Stimulated activated CD8-positive, alpha-beta memory T cell treated with anti-CD3 and anti-CD28 coated beads, Interleukin-15, amount 100 ng/mL, for 48 hours (primary cell): ENCODE measurements at regions not wholly inside any gene's neighbourhood (a gene's known extent, or its start where the extent isn't known, plus 50 kb on each side); places are given as distances from the start of the nearest gene placed in this dataset.

Experiments
- DNase-seq, 2 donors: peaks; one replicate each; pipeline ENCODE4 v3.0.0-alpha.2; 2020; ENCODE audit warnings: low read depth in 2 of 2

DNA sequence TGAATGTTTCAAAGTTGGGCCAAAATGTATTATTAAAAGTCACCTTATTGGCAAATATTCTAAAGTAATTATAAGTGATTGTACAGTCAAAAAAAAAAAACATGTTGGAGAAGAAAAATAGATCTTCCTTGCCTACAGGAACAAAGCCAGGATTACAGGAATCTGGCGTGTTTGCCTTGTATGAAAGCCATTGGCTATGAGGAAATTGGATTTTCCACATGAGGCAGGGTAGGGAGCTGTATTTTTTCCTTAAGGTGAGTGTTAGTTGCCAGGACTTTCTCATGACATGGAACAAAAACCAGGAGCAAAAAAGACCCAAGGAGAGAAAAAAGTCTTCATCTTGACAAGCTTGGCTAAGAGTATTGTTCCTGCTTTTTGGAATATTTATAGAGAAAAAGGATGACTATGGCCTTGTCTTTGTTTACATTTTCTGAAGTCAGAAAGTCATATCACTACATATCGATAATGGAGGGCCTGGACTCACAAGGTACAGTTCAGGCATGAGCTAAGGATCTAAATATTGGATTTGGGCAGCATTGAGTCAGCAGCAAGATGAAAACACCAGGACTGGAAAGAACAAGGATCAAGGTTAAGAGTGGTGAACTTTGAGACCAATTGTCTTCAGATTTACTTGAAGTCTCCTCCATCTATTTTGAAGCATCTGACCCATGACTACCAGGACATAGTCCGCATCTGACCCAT lies 68.4 kb upstream of the FLRT2 start:
- no peak for DNase-seq

DNA sequence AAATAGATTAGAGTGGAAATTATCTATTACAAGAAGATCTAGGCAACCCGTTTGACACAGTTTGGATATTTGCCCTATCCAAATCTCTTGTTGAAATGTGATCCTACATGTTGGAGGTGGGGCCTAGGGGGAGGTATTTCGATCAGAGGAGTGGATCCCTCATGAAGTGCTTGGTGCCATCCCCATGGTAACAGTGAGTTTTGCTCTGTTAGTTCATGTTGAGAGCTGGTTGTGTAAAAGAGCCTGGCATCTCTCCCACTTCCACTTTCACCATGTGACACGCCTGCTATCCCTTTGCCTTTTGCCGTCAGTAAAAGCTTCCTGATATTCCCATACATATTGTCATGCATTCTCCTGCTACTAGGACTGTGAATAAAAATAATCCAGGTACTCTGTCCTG lies 66.4 kb upstream of the FLRT2 start:
- DNase-seq: no peak

DNA sequence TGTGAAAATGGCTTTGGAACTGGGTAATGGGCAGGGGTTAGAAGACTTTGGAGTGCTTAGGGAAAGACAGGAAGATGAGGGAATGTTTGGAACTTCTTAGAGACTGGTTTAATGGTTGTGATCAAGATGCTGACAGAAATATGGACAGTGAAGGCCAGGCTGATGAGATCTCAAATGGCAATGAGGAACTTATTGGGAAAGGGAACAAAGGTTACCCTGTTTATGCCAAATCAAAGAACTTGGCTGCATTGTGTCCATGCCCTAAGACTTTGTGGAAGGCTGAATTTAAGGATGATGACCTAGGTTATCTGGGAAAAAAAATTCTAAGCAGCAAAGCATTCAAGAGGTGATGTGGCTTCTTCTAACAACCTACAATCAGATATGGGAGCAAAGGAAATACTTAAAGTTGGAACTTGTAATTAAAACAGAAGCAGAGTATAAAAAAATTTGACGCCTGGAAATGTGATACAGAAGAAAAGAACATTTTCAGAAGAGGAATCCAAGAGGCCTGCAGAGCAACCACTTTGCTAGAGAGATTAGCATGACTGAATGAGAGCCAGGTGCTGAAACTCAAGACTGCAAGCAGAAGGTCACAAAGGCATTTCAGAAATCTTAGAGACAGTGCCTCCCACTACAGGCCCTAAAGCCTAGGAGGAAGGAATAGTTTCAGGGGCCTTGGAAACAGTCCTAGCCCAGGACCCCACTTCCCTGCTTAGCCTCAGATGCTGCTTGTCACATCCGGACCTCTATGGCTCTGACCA lies 65.6 kb upstream of the FLRT2 start:
- no peak for DNase-seq

DNA sequence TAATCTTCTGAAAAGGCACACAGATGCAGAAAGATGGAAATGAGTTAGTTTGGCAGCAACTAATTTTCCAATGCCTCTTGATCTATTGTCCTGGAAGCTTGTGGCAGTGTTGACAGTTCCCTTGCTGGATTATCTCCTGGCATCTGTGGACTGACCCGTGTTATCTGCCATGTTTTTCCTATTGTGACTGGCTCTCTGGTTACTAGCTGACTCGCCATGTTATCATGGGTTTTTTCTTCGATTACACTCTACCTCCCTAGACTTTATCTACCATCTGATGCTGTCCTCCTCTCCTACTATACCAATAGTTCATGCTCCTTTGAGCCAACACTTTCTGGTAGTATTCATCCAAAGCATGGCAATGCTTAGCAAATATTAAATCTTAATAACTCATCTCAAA lies 63.3 kb upstream of the FLRT2 start:
- no peak for DNase-seq

DNA sequence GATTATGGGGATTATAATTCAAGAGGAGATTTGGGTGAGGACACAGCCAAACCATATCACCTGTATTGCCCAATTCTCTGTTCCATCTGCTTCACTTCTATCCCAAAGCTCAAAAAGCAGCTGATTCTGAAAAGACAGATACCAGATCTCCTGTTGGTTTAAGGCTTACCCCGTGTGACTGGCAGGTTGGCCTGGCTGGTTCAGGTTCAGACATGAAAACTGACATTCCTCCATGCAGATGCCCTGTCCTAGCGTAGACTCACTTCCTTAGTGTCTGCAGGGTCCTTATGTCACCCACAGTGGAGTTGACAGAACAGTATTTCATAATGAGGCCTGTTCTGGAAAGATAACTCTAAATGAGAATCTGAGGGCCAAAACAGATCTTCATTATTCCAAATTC lies 61.1 kb upstream of the FLRT2 start:
- no peak for DNase-seq

DNA sequence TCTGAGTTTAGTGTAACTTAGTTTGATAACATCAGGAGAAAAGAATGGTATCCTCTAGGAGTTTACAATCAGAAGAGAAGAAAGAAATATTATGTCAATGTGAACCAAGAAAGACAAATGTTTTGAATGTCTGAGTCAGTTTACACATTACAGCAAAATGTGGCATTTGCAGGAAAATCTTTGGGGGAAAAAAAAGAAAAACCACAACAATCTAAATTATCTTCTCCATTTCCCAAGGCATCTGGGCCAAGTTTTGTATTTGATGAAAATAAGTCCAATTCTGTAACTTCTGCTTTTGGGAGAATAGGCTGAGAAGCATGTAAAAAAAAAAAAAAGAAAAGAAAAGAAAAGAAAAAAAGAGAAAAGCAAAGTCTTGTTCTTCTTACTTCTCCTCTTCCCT lies 58.8 kb upstream of the FLRT2 start:
- DNase-seq: no peak

DNA sequence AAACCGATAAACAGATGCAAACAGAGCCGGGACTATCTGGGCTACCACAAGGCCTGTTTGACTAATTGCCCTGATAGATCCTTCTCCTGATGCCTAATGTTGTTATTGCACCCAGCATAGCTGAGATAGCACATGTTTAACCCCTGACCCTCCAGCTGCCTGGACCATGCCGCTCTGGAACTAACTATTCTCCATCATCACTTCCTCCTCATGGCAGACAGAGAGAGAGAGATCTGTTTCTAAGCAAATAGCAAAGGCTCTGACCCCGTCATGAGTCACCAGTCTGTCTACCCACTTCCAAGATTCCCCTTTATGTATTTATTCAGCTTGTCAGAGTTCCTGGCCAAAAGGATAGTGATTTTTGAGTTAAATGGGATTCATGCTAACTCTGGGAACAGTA lies 58.2 kb upstream of the FLRT2 start:
- DNase-seq: no peak

DNA sequence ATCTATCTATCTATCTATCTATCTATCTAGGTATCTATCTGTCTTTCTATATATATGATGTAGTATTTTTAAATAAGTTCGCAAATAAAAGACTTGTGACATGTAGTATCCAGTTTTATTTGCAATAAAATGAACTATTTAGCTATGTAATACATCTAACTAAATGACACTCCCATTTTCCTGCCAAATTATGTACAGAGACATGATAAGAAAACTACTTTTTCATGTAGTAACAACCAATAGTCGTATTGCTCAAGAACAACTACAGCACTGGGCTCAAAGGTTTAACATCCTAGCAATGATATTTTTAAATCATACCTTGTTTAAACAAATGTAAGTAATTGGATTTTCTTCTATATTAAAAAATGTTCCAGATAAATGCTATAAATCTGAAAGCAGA lies 55.5 kb upstream of the FLRT2 start:
- DNase-seq: no peak

DNA sequence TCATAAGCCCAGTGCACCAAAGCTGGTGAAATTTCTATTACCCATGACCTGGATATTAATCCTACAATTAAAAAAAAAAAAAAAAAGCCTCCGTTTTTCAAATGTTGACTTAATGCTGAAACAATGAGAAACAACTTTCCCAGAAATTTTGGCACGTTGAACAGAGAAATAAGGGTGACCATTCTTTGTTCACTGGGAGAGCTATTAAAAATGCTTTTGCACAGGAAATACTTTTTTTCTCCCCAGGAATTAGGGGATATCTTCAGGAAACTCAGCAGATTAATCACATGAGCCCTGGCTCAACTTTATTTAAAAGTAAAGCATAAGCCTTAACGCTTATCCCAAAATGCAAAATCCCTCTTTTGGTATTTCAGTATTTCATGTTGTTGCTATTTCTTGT lies 54.8 kb upstream of the FLRT2 start:
- DNase-seq: no peak

DNA sequence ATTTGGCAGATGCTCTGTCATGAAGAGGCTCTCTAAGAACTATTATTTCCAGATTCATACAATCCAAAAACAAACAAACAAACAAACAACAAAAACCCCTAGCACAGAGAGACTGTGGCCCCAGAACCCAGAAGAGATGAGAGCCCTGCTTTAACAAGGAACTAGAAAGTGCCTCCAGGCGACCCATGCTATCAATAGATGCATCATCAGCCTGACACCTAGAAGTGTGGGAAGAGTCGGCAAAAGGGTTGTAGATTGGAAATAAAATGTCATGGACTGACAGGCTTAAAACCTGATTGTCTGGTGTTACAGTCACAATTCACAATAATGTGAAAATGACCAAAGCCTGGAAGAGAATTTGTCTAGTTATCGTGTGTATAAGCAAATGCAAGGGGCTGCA lies 50.6 kb upstream of the FLRT2 start:
- no peak for DNase-seq

DNA sequence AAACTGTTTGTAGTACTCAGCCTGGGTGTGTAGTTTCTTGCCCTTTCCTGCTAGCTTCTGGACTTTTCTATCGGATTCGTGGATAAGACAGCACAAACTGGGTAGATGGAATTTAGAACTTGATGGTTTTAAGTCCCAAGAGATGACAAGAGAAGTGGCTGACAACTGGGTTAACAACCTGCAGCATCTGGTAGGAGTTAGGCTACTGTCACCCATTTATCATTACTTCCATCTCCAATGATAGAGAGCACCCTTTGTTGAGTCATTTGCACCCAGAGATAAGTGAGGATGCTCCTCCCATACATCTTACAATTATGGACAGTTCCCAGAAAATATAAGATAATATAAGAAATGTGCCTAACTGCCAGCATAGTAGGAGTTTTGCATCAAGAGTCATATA lies 50.2 kb upstream of the FLRT2 start:
- no peak for DNase-seq
